ENCODE measurements at regions not wholly inside any gene's neighbourhood (a gene's known extent, or its start where the extent isn't known, plus 50 kb on each side); places are given as distances from the start of the nearest gene placed in this dataset.

DNA sequence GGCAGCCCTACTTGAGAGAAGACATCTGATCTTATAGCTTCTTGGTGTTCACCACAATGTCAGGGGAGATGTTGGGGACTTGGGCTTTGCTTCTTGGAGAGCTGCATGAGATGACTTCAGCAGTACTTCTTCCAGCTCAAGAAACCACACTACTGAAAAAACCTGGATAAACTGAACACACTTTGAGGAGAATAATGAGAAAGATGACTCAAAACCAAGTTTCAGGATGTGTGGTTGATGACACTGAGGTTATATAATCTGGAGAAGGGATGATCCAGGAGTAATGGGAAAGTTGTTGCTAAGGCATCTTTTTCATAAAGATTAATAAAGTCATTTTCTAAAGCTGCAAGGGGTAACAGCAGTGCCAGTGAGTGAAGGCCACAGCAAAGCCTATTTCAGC, 58.4 kb upstream of the PNPLA4 start:
- no peak for TF ChIP-seq POLR2A (IDR thresholded peaks at IDR 0.05)
- TF ChIP-seq, protein P1, sequence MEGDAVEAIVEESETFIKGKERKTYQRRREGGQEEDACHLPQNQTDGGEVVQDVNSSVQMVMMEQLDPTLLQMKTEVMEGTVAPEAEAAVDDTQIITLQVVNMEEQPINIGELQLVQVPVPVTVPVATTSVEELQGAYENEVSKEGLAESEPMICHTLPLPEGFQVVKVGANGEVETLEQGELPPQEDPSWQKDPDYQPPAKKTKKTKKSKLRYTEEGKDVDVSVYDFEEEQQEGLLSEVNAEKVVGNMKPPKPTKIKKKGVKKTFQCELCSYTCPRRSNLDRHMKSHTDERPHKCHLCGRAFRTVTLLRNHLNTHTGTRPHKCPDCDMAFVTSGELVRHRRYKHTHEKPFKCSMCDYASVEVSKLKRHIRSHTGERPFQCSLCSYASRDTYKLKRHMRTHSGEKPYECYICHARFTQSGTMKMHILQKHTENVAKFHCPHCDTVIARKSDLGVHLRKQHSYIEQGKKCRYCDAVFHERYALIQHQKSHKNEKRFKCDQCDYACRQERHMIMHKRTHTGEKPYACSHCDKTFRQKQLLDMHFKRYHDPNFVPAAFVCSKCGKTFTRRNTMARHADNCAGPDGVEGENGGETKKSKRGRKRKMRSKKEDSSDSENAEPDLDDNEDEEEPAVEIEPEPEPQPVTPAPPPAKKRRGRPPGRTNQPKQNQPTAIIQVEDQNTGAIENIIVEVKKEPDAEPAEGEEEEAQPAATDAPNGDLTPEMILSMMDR (IDR thresholded peaks at IDR 0.05), result no peak
- no peak for DNase-seq (ENCODE audit: low spot score in 2 of 2)
- intact Hi-C loops (cut with DNase I; ENCODE audit: low total_unique reads), result no loop called here
- H3K4me3 ChIP-seq (ENCODE audit: low read depth, poor library complexity, severe bottlenecking), result no peak overlapping the region

DNA sequence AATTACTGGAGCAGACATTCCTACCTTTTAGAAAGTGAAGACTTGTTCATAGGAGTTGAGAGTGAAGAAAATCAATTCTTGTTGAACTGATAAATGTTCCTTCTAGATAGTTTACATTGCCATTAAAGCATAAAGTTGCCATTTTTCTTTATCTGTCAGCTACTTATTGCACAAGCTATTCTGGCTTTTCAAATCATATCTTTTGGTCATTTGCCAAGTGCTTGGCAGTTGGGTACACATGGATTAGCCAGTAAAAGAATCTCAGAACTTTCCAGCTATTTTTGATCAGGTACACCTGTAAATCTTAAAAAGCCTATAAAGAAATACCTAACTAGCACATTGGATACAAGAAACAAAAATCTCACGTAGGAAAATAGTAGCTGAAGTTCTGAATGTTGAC, 56.4 kb upstream of the PNPLA4 start:
- WGBS, 2 donors, result 50 to 55% methylated on average over 1 of the region's 1 CpG
- TF ChIP-seq, protein P1 (IDR thresholded peaks at IDR 0.05), result no peak
- no peak for TF ChIP-seq POLR2A (IDR thresholded peaks at IDR 0.05)
- no peak overlapping the region for H3K4me3 ChIP-seq (ENCODE audit: low read depth, poor library complexity, severe bottlenecking)
- intact Hi-C loops (cut with DNase I; ENCODE audit: low total_unique reads), result no loop called here
- no peak for DNase-seq (ENCODE audit: low spot score in 2 of 2)
